Stomach (tissue), 4 donors: ENCODE measurements at regions not wholly inside any gene's neighbourhood (a gene's known extent, or its start where the extent isn't known, plus 50 kb on each side); places are given as distances from the start of the nearest gene placed in this dataset.

Experiments used
- POLR2A ChIP-seq, 4 donors: fragments of 450-650 bp; IDR thresholded peaks; one replicate each; pipeline ENCODE4 v1.6.1; 2016; ENCODE audit warnings: antibody characterized with exemption in 4 of 4, control low read depth in 2 of 4, mild to moderate bottlenecking in 1 of 4, moderate library complexity in 1 of 4
- TF ChIP-seq, protein P1 (sequence below), 7 experiments: fragments of 450-650 bp in 4 of 7; fragments of 200-600 bp in 3 of 7; sonication (generic) in 3 of 7; IDR thresholded peaks; one replicate each; pipeline ENCODE4 v1.5.1; 2016 to 2019; ENCODE audit warnings: antibody characterized with exemption in 7 of 7, control low read depth in 2 of 7, mild to moderate bottlenecking in 1 of 7

DNA sequence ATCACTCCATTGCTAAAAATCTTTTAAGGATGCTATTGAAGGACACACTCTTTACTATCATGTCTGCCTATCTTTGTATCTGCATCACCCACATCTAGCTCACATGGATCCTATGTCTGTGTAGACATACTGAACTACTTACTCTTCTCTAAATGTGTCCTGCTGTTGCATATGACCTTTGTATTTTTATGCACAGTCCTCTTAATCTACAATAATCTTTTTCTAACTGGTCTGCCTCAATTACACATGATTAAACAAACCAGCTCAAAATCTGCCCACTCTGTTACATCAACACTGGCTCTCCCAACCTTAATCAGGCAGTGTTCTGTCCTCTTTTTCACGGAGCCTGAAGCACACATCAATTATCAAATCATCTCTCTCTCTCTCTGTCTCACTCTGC lies 316.3 kb upstream of the MGAT4C start:
- no peak for TF ChIP-seq POLR2A (IDR thresholded peaks at IDR 0.05)
- TF ChIP-seq, protein P1, sequence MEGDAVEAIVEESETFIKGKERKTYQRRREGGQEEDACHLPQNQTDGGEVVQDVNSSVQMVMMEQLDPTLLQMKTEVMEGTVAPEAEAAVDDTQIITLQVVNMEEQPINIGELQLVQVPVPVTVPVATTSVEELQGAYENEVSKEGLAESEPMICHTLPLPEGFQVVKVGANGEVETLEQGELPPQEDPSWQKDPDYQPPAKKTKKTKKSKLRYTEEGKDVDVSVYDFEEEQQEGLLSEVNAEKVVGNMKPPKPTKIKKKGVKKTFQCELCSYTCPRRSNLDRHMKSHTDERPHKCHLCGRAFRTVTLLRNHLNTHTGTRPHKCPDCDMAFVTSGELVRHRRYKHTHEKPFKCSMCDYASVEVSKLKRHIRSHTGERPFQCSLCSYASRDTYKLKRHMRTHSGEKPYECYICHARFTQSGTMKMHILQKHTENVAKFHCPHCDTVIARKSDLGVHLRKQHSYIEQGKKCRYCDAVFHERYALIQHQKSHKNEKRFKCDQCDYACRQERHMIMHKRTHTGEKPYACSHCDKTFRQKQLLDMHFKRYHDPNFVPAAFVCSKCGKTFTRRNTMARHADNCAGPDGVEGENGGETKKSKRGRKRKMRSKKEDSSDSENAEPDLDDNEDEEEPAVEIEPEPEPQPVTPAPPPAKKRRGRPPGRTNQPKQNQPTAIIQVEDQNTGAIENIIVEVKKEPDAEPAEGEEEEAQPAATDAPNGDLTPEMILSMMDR (IDR thresholded peaks at IDR 0.05), result no peak
